ENCODE measurements at regions not wholly inside any gene's neighbourhood (a gene's known extent, or its start where the extent isn't known, plus 50 kb on each side); places are given as distances from the start of the nearest gene placed in this dataset.

- Histone ChIP-seq H3K36me3 (ENCODE audit: control insufficient read depth in 2 of 4, insufficient read depth in 4 of 4, low read length in 3 of 4) (no peaks in the 10 kb centered on the region), H2BK15ac (ENCODE audit: low read length) (no peak overlapping the region), H2BK5ac (ENCODE audit: low read depth, low read length) (no peak overlapping the region), H2BK120ac (replicated peaks; ENCODE audit: low read depth, low read length) (no peak overlapping the region), H3K14ac (ENCODE audit: insufficient read length) (no peak overlapping the region), H3K27me3 (replicated peaks in 1 of 4; ENCODE audit: control insufficient read depth in 3 of 4, extremely low read depth in 1 of 4, insufficient read depth in 3 of 4, low read length in 3 of 4) (no peaks in the 10 kb centered on the region), H4K20me1 (replicated peaks in 1 of 2; ENCODE audit: control insufficient read depth in 1 of 2, insufficient read depth in 2 of 2, low read length in 2 of 2) (no peaks in the 10 kb centered on the region), H3K4me3 (ENCODE audit: extremely low read depth in 1 of 4, insufficient read depth in 2 of 4, low read depth in 3 of 4, low read length in 4 of 4) (no peak overlapping the region), H3K27ac (ENCODE audit: low read depth, low read length) (no peak overlapping the region), H3K4ac (replicated peaks; ENCODE audit: insufficient read length, low read depth, low read length) (no peak overlapping the region), H2AK5ac (ENCODE audit: low read depth, low read length) (no peak overlapping the region), H3K4me1 (replicated peaks in 1 of 4; ENCODE audit: control insufficient read depth in 3 of 4, insufficient read depth in 4 of 4, low read length in 3 of 4) (no peaks in the 10 kb centered on the region), H2BK20ac (ENCODE audit: low read length) (no peak overlapping the region), H3K23ac (ENCODE audit: insufficient read length) (no peak overlapping the region), H4K5ac (ENCODE audit: insufficient read length, low read depth, low read length) (no peak overlapping the region), H3K4me2 (ENCODE audit: insufficient read depth in 1 of 2, low read depth in 2 of 2, low read length in 2 of 2) (no peak overlapping the region), H3K79me1 (ENCODE audit: low read depth, low read length) (no peaks in the 10 kb centered on the region), H4K8ac (ENCODE audit: extremely low read depth, insufficient read depth, low read length) (no peak overlapping the region), H3K23me2 (ENCODE audit: low read depth, low read length) (no peaks in the 10 kb centered on the region), H3K9ac (replicated peaks in 1 of 4; ENCODE audit: extremely low read depth in 1 of 4, low read depth in 3 of 4, low read length in 3 of 4) (no peak overlapping the region), H2BK12ac (ENCODE audit: low read depth, low read length) (no peak overlapping the region), H2AFZ (ENCODE audit: low read length) (no peak overlapping the region), H3K79me2 (ENCODE audit: control insufficient read depth in 1 of 2, insufficient read depth in 2 of 2, low read length in 2 of 2) (no peaks in the 10 kb centered on the region), H3K9me3 (ENCODE audit: insufficient read depth in 2 of 2, low read depth in 1 of 2, low read length in 1 of 2) (no peaks in the 10 kb centered on the region), H4K91ac (replicated peaks; ENCODE audit: insufficient read length, low read length) (no peak overlapping the region), H3K56ac (replicated peaks; ENCODE audit: insufficient read length, low read depth, low read length) (no peak overlapping the region), H3K18ac (ENCODE audit: extremely low read depth, low read length) (no peak overlapping the region)
- WGBS, 2 experiments (ENCODE audit: extremely low coverage in 1 of 2, insufficient coverage in 1 of 2, insufficient read length in 1 of 2, insufficient replicate concordance in 2 of 2, low coverage in 1 of 2, low lambda C conversion rate in 2 of 2, missing lambda C conversion rate in 1 of 2): 93% methylated on average over 5 of the region's 5 CpGs; no CpG with 5 or more reads in 1 of the 2 experiments
- no peak for DNase-seq (ENCODE audit: low read depth in 1 of 2, low spot score in 2 of 2)
- no peak for FAIRE-seq
- ChIA-PET POLR2A (ENCODE audit: partially characterized antibody) (no interaction called here), CTCF (ENCODE audit: partially characterized antibody) (no interaction called here)
- TF ChIP-seq MAFK (IDR thresholded peaks at IDR 0.05; ENCODE audit: low read depth, low read length): no peak
- TF ChIP-seq RAD21 (IDR thresholded peaks at IDR 0.05 in 1 of 2, conservative IDR thresholded peaks at IDR 0.05 in 1 of 2; ENCODE audit: low read depth in 2 of 2, low read length in 2 of 2): peak; percentile 25 to 34; a peak in 3 of 4 replicates
- TF ChIP-seq NRF1 (IDR thresholded peaks at IDR 0.05; ENCODE audit: low read depth, low read length): no peak
- peak in 1 of 3 experiments; percentile 6; a peak in 1 of 4 replicates for TF ChIP-seq CTCF (IDR thresholded peaks at IDR 0.05; ENCODE audit: control extremely low read depth in 1 of 3, insufficient read depth in 1 of 3, low read depth in 1 of 3, low read length in 3 of 3)
- no peak for TF ChIP-seq FOSL1 (IDR thresholded peaks at IDR 0.05; ENCODE audit: insufficient read depth, low read depth, low read length)
- TF ChIP-seq BACH1 (IDR thresholded peaks at IDR 0.05; ENCODE audit: low read length): no peak
These were observed 559.9 kb downstream of the TSN start for GRCh38 chr2:122315306-122315705.
